DND-41 (cell line): ENCODE measurements at regions not wholly inside any gene's neighbourhood (a gene's known extent, or its start where the extent isn't known, plus 50 kb on each side); places are given as distances from the start of the nearest gene placed in this dataset.

Experiments used
- CTCF ChIP-seq: IDR thresholded peaks from 2 replicates; pipeline ENCODE4 v1.5.1; 2012; ENCODE audit warnings: borderline replicate concordance, low read length, moderate library complexity, mild to moderate bottlenecking; ENCODE audit not compliant: poor library complexity, severe bottlenecking; ENCODE audit errors: extremely low read depth
- EZH2 ChIP-seq: IDR thresholded peaks from 3 replicates; pipeline ENCODE4 v1.6.1; 2012; ENCODE audit warnings: borderline replicate concordance, low read depth, mild to moderate bottlenecking, moderate library complexity, low read length, inconsistent platforms; ENCODE audit not compliant: severe bottlenecking

DNA sequence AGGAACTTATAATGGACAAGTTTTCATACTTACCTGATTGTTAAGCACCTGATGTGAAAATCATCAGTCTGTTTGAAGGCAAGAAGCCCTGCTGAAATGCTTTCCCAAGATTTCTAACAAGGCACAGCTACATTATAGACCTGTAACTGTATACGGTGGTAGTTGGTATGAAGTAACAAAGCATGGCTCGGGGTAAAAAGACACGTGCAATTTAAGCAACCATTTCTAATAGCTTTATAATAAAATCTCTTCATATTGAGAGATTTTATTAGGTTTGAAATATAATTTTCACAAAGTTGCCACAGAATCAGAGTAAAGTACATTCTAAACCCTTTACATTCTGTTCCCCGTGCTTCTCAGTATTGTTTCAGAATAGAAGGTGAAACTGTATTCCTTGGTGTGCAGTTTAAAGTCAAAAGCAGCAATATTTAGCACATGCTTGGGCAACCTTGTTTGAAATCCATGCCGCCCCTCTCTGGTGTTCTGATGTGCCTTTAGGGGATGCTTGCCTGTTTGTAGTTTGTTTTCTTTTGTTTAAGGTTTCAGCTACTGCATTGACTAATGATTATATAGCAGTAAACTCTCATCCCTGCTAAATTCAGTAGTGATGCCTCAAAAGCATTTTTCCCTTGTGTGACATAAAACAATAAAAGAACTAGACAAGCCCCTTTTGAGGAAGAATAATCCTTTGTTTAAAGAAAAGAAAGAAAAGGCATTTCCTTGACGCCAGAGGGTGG lies 125.2 kb upstream of the OBI1 start:
- TF ChIP-seq CTCF (no peak), EZH2 (no peak)
